Stomach smooth muscle (tissue), 2 donors: ENCODE measurements at regions not wholly inside any gene's neighbourhood (a gene's known extent, or its start where the extent isn't known, plus 50 kb on each side); places are given as distances from the start of the nearest gene placed in this dataset.
A peak's percentile ranks its signal among the peaks of the same experiment; 100 is the strongest.

Experiments
- H3K27ac ChIP-seq: one replicate; pipeline ENCODE4 v1.7.0; 2013; ENCODE audit warnings: mild to moderate bottlenecking, low read length, inconsistent platforms
- H3K27me3 ChIP-seq, 2 donors: one replicate each; pipeline ENCODE4 v1.7.0; 2013; ENCODE audit warnings: low read length in 2 of 2; ENCODE audit not compliant: insufficient read depth in 2 of 2, control insufficient read depth in 1 of 2
- H3K36me3 ChIP-seq, 2 donors: one replicate each; pipeline ENCODE4 v1.7.0; 2013; ENCODE audit warnings: low read length in 2 of 2; ENCODE audit not compliant: control insufficient read depth in 2 of 2, insufficient read depth in 2 of 2
- H3K4me1 ChIP-seq: one replicate; pipeline ENCODE4 v1.7.0; 2013; ENCODE audit warnings: low read length; ENCODE audit not compliant: control insufficient read depth, insufficient read depth
- H3K4me3 ChIP-seq, 2 donors: one replicate each; pipeline ENCODE4 v1.7.0; 2013; ENCODE audit warnings: low read length in 2 of 2
- H3K9ac ChIP-seq, 2 donors: one replicate each; pipeline ENCODE4 v1.7.0; 2013; ENCODE audit warnings: low read length in 2 of 2, mild to moderate bottlenecking in 1 of 2
- H3K9me3 ChIP-seq, 2 donors: one replicate each; pipeline ENCODE4 v1.7.0; 2013; ENCODE audit warnings: low read length in 2 of 2; ENCODE audit not compliant: control insufficient read depth in 2 of 2
- donor health status: healthy.
- donor health status: Pancreatic carcinoma.

DNA sequence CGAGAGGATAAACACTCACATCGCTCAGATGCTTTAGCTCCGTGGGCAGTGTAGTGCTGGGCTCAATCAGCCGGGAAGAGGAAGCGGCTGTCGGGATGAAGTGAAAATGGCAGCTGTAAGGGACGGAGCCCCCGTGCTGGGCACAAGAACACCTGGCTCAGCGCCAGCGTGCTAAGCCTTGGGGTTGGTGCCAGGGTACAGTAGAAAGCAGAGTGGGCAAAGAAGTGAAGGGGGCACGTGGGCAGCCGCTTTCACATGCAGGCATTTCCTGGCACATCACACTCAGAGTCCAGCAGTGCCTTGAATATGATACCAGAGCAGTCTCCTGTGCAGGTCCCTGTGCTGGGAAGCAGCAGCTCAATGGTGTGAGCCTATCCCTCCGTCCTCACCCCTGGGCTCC lies 51.1 kb upstream of the FOXF1 start:
- H3K4me3 ChIP-seq, result peak overlapping the region in 1 of 2 donors; percentile 35
- no peaks in the 10 kb centered on the region for H3K36me3 ChIP-seq
- no peaks in the 10 kb centered on the region for H3K27me3 ChIP-seq
- H3K27ac ChIP-seq, result peak overlapping the region; percentile 92
- peaks cover 0 to 8% of the 10 kb centered on the region in 2 donors for H3K9me3 ChIP-seq
- H3K4me1 ChIP-seq, result peaks cover 64% of the 10 kb centered on the region
- H3K9ac ChIP-seq, result peak overlapping the region; percentile 47 to 52
